ENCODE measurements at regions not wholly inside any gene's neighbourhood (a gene's known extent, or its start where the extent isn't known, plus 50 kb on each side); places are given as distances from the start of the nearest gene placed in this dataset.

GRCh38 chr13:50257646-50258045, 242.4 kb downstream of the KCNRG start:
- H3K18ac ChIP-seq (ENCODE audit: low read depth, low read length) = no peak overlapping the region
- no peak overlapping the region for H4K5ac ChIP-seq (ENCODE audit: low read depth, low read length)
- TF ChIP-seq CEBPB (IDR thresholded peaks at IDR 0.05; ENCODE audit: low read depth, low read length) (no peak), MXI1 (IDR thresholded peaks at IDR 0.05; ENCODE audit: borderline replicate concordance, low read depth, low read length) (no peak), CHD1 (IDR thresholded peaks at IDR 0.05; ENCODE audit: low read depth, low read length) (no peak), USF2 (IDR thresholded peaks at IDR 0.05; ENCODE audit: low read depth, low read length) (no peak), ELK1 (IDR thresholded peaks at IDR 0.05; ENCODE audit: borderline replicate concordance, low read depth, low read length) (no peak), RFX5 (IDR thresholded peaks at IDR 0.05; ENCODE audit: low read depth, low read length) (no peak), RAD21 (IDR thresholded peaks at IDR 0.05; ENCODE audit: low read length) (no peak), RCOR1 (IDR thresholded peaks at IDR 0.05; ENCODE audit: insufficient replicate concordance, low read length) (no peak), MAFK (IDR thresholded peaks at IDR 0.05; ENCODE audit: low read depth, low read length) (no peak), BHLHE40 (IDR thresholded peaks at IDR 0.05; ENCODE audit: low read depth, low read length) (no peak), SMC3 (IDR thresholded peaks at IDR 0.05; ENCODE audit: low read depth, low read length) (no peak)
- CTCF ChIA-PET = no interaction called here
- DNase-seq (no peak), ATAC-seq (ENCODE audit: low read depth) (no peak)
- H3K27ac ChIP-seq (ENCODE audit: insufficient read depth, low read length) = no peak overlapping the region
- POLR2A ChIA-PET (ENCODE audit: unreplicated experiment) = no interaction called here
- no peak overlapping the region for H2BK120ac ChIP-seq (ENCODE audit: low read depth, low read length)
- H2AK9ac ChIP-seq (replicated peaks; ENCODE audit: low read depth, low read length, poor library complexity) = no peak overlapping the region
- H3K27me3 ChIP-seq (ENCODE audit: control insufficient read depth, insufficient read depth, low read length) = peaks cover 25% of the 10 kb centered on the region
- H3K4ac ChIP-seq (ENCODE audit: low read depth, low read length) = no peak overlapping the region
- H3K56ac ChIP-seq (ENCODE audit: extremely low read depth, insufficient read depth, low read length) = no peak overlapping the region
- no peak overlapping the region for H3K9ac ChIP-seq (ENCODE audit: low read depth, low read length)
- no peak overlapping the region for H4K8ac ChIP-seq (ENCODE audit: low read depth in 2 of 2, low read length in 2 of 2)
- no peak overlapping the region for H2AK5ac ChIP-seq (ENCODE audit: low read depth, low read length)
- no peak overlapping the region for H3K14ac ChIP-seq (replicated peaks; ENCODE audit: low read depth, low read length)
- no CpG with 5 or more reads among the region's 3 CpGs for WGBS, 2 experiments (ENCODE audit: extremely low coverage in 2 of 2, insufficient read length in 1 of 2)
- no peak overlapping the region for H2BK15ac ChIP-seq (ENCODE audit: low read depth, low read length)
- no peak overlapping the region for H2BK20ac ChIP-seq (ENCODE audit: low read depth, low read length)
- H2BK5ac ChIP-seq (ENCODE audit: low read depth, low read length, poor library complexity, severe bottlenecking) = no peak overlapping the region
- no peak overlapping the region for H3K4me2 ChIP-seq (ENCODE audit: low read depth, low read length)
- no peak overlapping the region for H3K23ac ChIP-seq (ENCODE audit: low read depth, low read length)
- H3K79me1 ChIP-seq (ENCODE audit: low read depth in 1 of 2, low read length in 2 of 2) = no peaks in the 10 kb centered on the region
- no peaks in the 10 kb centered on the region for H3K9me1 ChIP-seq (ENCODE audit: insufficient read depth, low read length)
- H3K9me3 ChIP-seq (ENCODE audit: control insufficient read depth, insufficient read depth, low read length) = no peaks in the 10 kb centered on the region; the same call in 1 of the 2 replicates
- in situ Hi-C loops (cut with MboI; ENCODE audit: low sequenced_read_pairs) (no loop called here), intact Hi-C loops (cut with micrococcal nuclease) (no loop called here), dilution Hi-C loops (cut with HindIII; ENCODE audit: low sequenced_read_pairs, unreplicated experiment) (no loop called here)
- no peaks in the 10 kb centered on the region for H4K20me1 ChIP-seq (ENCODE audit: insufficient read depth, low read length)
- no peak overlapping the region for H2AFZ ChIP-seq (replicated peaks; ENCODE audit: low read length, poor library complexity)
- no peak overlapping the region for H3K4me3 ChIP-seq (ENCODE audit: insufficient read depth, low read depth, low read length)
- no peaks in the 10 kb centered on the region for H3K4me1 ChIP-seq (ENCODE audit: control insufficient read depth, insufficient read depth, low read length)
- no peak overlapping the region for H4K91ac ChIP-seq (ENCODE audit: insufficient read depth, low read depth, low read length)
- no peaks in the 10 kb centered on the region for H3K36me3 ChIP-seq (ENCODE audit: control insufficient read depth, insufficient read depth, low read length)
- no TSS peak for BruUV-seq (replicated peaks)
